NT2/D1 (cell line): ENCODE measurements at regions not wholly inside any gene's neighbourhood (a gene's known extent, or its start where the extent isn't known, plus 50 kb on each side); places are given as distances from the start of the nearest gene placed in this dataset.
"Not testable (repeated sequence)": the region's sequence is repeated elsewhere in the genome, so short reads cannot be mapped to it uniquely, and the experiment has no call there.

Source experiments
- DNase-seq: peaks from one replicate; pipeline ENCODE4 v3.0.0-alpha.2; 2011; ENCODE audit warnings: low read depth, low spot score
- H3K27me3 ChIP-seq: 2 replicates; pipeline ENCODE4 v1.6.0; 2011; ENCODE audit warnings: mild to moderate bottlenecking; ENCODE audit not compliant: insufficient read length, insufficient read depth
- H3K36me3 ChIP-seq: 2 replicates; pipeline ENCODE4 v1.6.1; 2011; ENCODE audit warnings: mild to moderate bottlenecking, low read length, mixed read lengths; ENCODE audit not compliant: insufficient read depth, insufficient read length
- H3K4me1 ChIP-seq: 2 replicates; pipeline ENCODE4 v1.5.1; 2011; ENCODE audit not compliant: insufficient read depth, insufficient read length
- H3K4me3 ChIP-seq: 2 replicates; pipeline ENCODE4 v1.5.1; 2011; ENCODE audit warnings: low read depth; ENCODE audit not compliant: insufficient read length
- H3K9ac ChIP-seq: 2 replicates; pipeline ENCODE4 v1.6.0; 2011; ENCODE audit warnings: low read depth; ENCODE audit not compliant: insufficient read length
- H3K9me3 ChIP-seq: 2 replicates; pipeline ENCODE4 v1.5.1; 2011; ENCODE audit warnings: mild to moderate bottlenecking, low read length; ENCODE audit not compliant: insufficient read depth
- SUZ12 ChIP-seq: IDR thresholded peaks from 2 replicates; pipeline ENCODE4 v1.6.1; 2011; ENCODE audit not compliant: insufficient read length, insufficient read depth; ENCODE audit errors: extremely low read depth
- YY1 ChIP-seq: IDR thresholded peaks from 2 replicates; pipeline ENCODE4 v1.6.1; 2011; ENCODE audit not compliant: insufficient read length, insufficient read depth
- ZNF274 ChIP-seq: IDR thresholded peaks from 2 replicates; pipeline ENCODE4 v1.6.1; 2011; ENCODE audit warnings: mild to moderate bottlenecking, low read depth, low read length

DNA sequence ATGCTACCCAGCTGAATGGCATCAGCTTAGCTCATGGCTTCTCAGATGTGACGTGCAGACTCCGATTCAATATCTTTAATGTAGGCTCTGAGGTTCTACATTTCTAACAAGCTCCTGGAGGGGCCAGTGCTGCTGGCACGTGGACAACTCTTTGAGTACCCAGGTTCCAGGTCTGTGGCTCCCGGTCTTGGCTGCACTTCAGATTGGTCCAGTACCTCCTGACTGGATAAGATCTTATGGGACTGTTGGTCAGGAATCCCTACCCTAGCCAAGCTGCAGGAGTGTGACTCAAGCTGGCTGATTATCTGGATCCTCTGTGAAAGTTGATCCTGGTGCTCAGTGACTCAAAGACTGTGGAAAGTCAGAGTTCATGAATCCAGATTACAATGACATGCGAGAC lies 222.1 kb downstream of the ANKRD30B start:
- Histone ChIP-seq H3K36me3 (no peaks in the 10 kb centered on the region), H3K27me3 (no peaks in the 10 kb centered on the region), H3K9ac (no peak overlapping the region), H3K9me3 (no peaks in the 10 kb centered on the region), H3K4me1 (no peaks in the 10 kb centered on the region), H3K4me3 (no peak overlapping the region)
- DNase-seq = no peak
- TF ChIP-seq SUZ12 = no peak
- no peak for TF ChIP-seq YY1
- no peak for TF ChIP-seq ZNF274

DNA sequence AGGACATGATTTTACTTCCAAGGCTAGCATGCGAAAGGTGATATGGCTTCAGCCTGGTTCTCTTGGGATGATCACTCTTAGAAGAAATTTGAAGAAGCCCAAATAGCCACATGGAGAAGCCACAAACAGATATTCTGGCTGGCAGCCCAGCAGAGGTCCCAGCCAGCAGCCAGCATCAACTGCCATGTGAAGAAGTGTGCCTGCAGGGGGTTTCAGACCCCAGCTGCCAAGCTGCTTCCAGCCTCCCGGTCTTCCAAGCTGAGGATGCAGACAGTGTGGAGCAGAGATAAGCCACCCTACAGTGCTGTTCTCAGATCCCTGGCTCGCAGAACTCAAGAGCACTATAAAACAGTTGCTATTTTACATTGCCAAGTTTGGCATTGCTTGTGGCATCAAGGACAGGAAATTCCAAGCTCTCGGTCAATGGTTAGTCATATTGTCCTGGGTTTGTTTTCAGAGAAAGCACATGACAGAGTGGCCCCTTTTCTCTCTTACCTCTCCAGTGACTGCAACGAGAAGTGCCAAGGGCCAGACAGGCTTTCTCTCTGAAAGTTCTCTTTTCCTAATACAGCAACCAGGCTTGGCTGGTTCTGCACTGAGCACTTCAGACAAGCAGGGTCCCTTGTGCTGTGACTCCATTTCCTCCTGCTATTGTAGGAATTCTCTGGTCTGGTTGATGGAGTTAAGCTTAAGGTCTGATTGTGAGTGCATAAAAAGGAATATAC lies 223.7 kb downstream of the ANKRD30B start:
- H3K4me3 ChIP-seq = no peak overlapping the region
- H3K27me3 ChIP-seq = no peaks in the 10 kb centered on the region
- DNase-seq = no peak
- H3K36me3 ChIP-seq = no peaks in the 10 kb centered on the region
- H3K4me1 ChIP-seq = no peaks in the 10 kb centered on the region
- H3K9me3 ChIP-seq = no peaks in the 10 kb centered on the region
- TF ChIP-seq YY1 (no peak), SUZ12 (no peak), ZNF274 (no peak)
- H3K9ac ChIP-seq = no peak overlapping the region

DNA sequence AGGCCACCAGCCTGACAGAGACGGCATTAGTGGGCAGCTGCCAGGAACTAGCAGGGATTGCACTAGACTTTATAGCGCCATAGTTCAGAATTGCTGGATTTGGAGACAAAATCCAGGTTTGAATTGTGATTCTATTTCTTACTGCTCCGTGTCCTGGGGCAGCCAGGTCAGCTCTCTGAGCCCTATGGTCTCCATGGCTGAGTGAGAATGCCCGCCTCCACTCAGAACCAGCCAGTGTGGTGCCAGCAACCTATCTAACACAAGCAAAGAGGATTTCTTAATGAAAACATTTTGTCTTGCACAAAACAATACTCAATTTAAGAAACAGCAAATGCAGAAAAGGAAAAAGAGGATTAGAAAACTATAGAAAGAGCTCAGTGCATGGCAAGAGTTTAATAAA lies 225.4 kb downstream of the ANKRD30B start:
- not testable (repeated sequence) for H3K4me1 ChIP-seq, H3K9ac ChIP-seq, DNase-seq, H3K4me3 ChIP-seq, H3K36me3 ChIP-seq, H3K27me3 ChIP-seq, H3K9me3 ChIP-seq

GRCh38 chr18:14974088-14974487 lies 226.1 kb downstream of the ANKRD30B start:
- no peak for TF ChIP-seq ZNF274
- TF ChIP-seq YY1 = no peak
- Histone ChIP-seq H3K4me3 (no peak overlapping the region), H3K9me3 (no peaks in the 10 kb centered on the region), H3K4me1 (no peaks in the 10 kb centered on the region), H3K9ac (no peak overlapping the region), H3K36me3 (no peaks in the 10 kb centered on the region), H3K27me3 (no peaks in the 10 kb centered on the region)
- no peak for DNase-seq

- TF ChIP-seq SUZ12 = no peak
- TF ChIP-seq ZNF274 = no peak
- TF ChIP-seq YY1 = no peak
- no peak overlapping the region for H3K9ac ChIP-seq
- H3K36me3 ChIP-seq = no peaks in the 10 kb centered on the region
- DNase-seq = no peak
- H3K4me3 ChIP-seq = no peak overlapping the region
- H3K9me3 ChIP-seq = no peaks in the 10 kb centered on the region
- no peaks in the 10 kb centered on the region for H3K27me3 ChIP-seq
- H3K4me1 ChIP-seq = no peaks in the 10 kb centered on the region
These were observed 226.6 kb downstream of the ANKRD30B start for GRCh38 chr18:14974576-14974975.

DNA sequence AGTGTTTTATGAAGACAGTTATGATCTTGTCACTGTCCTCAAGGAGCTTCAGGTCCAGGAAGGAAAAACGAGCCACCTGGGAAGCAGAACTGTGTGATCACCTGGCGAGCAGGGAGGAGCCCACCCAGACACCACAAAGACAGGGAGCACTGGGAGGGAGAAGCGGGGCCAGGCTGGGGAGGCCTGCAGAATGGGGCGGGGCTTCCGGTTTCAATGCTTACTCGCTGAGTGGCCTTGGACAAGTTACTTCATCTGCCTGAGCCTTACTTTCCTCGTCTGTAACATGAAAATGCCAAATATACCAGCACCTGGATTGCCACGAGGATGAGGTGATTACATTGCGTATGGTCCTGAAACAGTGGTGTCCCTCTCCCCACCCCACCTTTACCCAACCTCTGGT lies 227.5 kb downstream of the ANKRD30B start:
- Histone ChIP-seq H3K9ac (no peak overlapping the region), H3K9me3 (no peaks in the 10 kb centered on the region), H3K36me3 (no peaks in the 10 kb centered on the region), H3K4me1 (no peaks in the 10 kb centered on the region), H3K27me3 (no peaks in the 10 kb centered on the region), H3K4me3 (no peak overlapping the region)
- DNase-seq = no peak
- no peak for TF ChIP-seq ZNF274
- no peak for TF ChIP-seq YY1
- TF ChIP-seq SUZ12 = no peak

DNA sequence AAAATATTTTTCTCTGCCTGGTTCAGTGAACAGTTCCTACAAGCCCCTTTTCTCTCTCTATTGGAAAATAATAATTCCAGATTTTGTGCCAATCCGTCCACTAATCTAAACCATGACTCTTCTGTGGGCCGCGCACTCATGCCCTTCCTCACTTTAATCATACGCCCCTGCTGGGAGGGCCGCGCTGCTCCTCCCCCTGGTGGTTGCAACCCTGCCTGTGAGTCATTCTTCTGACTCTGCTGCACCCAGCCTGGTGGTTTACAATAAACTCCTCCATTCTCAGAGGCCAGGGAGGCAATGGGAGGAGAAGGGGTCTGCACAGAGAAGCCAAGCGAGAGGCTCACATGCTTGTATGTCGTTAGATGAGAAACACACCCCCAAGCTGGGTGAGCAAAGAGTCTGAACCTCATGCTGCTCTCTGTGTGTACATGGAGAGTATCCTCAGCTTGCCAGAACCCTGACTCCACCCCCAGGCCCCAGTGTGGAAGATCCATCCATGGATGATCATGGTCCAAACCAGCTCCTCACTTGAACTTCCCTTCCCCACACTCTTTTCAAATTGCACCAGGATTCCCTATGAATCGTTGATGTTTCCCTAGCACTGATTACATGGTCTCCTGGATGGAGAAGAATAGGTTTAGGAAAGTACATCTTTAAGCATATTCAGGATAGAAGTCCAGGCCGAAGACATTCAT lies 228.9 kb downstream of the ANKRD30B start:
- Histone ChIP-seq H3K27me3 (no peaks in the 10 kb centered on the region), H3K36me3 (no peaks in the 10 kb centered on the region), H3K4me1 (no peaks in the 10 kb centered on the region), H3K4me3 (no peak overlapping the region), H3K9me3 (no peaks in the 10 kb centered on the region), H3K9ac (no peak overlapping the region)
- DNase-seq = no peak
- TF ChIP-seq YY1 (no peak), ZNF274 (no peak), SUZ12 (no peak)

- Histone ChIP-seq H3K9ac (no peak overlapping the region), H3K9me3 (no peaks in the 10 kb centered on the region), H3K36me3 (no peaks in the 10 kb centered on the region), H3K27me3 (no peaks in the 10 kb centered on the region), H3K4me3 (no peak overlapping the region), H3K4me1 (no peaks in the 10 kb centered on the region)
- no peak for DNase-seq
- TF ChIP-seq YY1 (no peak), SUZ12 (no peak), ZNF274 (no peak)
These were observed 230.2 kb downstream of the ANKRD30B start for GRCh38 chr18:14978191-14978590.
